SH-SY5Y (cell line): ENCODE measurements at regions not wholly inside any gene's neighbourhood (a gene's known extent, or its start where the extent isn't known, plus 50 kb on each side); places are given as distances from the start of the nearest gene placed in this dataset.

ENCODE experiments used
- GATA2 ChIP-seq: IDR thresholded peaks from 2 replicates; pipeline ENCODE4 v1.6.1; 2011; ENCODE audit warnings: mild to moderate bottlenecking, low read depth, low read length
- GATA3 ChIP-seq: IDR thresholded peaks from 2 replicates; pipeline ENCODE4 v1.6.1; 2011; ENCODE audit warnings: low read depth, mild to moderate bottlenecking, low read length, moderate library complexity

DNA sequence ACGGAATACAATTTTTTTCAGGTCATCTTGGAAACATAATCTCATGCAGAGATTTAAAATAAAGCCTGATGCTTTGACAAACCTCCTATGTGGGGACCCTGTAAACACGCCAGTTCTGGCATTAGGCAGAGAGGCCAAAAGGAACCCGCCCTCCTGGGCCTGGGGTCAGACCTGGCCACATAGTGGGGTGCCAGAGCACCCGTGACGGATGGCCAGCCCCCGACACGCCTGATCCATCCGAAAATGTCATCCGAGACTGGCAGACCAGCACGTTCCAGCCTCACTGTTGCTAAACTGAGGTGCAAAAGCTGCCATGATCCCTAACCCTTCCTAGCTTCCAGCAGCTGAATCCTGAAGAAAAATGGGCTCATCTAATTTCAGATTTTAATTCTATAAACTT, 222.6 kb upstream of the SALL3 start:
- TF ChIP-seq GATA3 (no peak), GATA2 (no peak)
